Daoy (cell line): ENCODE measurements at regions not wholly inside any gene's neighbourhood (a gene's known extent, or its start where the extent isn't known, plus 50 kb on each side); places are given as distances from the start of the nearest gene placed in this dataset.

Source experiments
- DNase-seq: peaks from one replicate; pipeline ENCODE4 v3.0.0-alpha.2; 2015; ENCODE audit warnings: low read depth

GRCh38 chr7:49371771-49372170, 401.7 kb upstream of the VWC2 start:
- DNase-seq = no peak

GRCh38 chr7:49376817-49377375, 396.5 kb upstream of the VWC2 start:
- DNase-seq = no peak

- no peak for DNase-seq
These were observed 386.6 kb upstream of the VWC2 start for GRCh38 chr7:49386792-49387191.

GRCh38 chr7:49389871-49390479, 383.5 kb upstream of the VWC2 start:
- DNase-seq = no peak

- no peak for DNase-seq
These were observed 377.2 kb upstream of the VWC2 start for GRCh38 chr7:49396229-49396628.

- DNase-seq = no peak
These were observed 375.7 kb upstream of the VWC2 start for GRCh38 chr7:49397750-49398149.

- DNase-seq = no peak
These were observed 375.2 kb upstream of the VWC2 start for GRCh38 chr7:49398236-49398635.

GRCh38 chr7:49398746-49399145, 374.7 kb upstream of the VWC2 start:
- DNase-seq = peak; percentile 59

- DNase-seq = peak; percentile 16
These were observed 372.4 kb upstream of the VWC2 start for GRCh38 chr7:49400891-49401550.

- DNase-seq = no peak
These were observed 369.6 kb upstream of the VWC2 start for GRCh38 chr7:49403844-49404243.

GRCh38 chr7:49407205-49407604, 366.2 kb upstream of the VWC2 start:
- no peak for DNase-seq

- no peak for DNase-seq
These were observed 356.4 kb upstream of the VWC2 start for GRCh38 chr7:49417034-49417433.

- no peak for DNase-seq
These were observed 354.5 kb upstream of the VWC2 start for GRCh38 chr7:49418963-49419362.

GRCh38 chr7:49422564-49422963, 350.9 kb upstream of the VWC2 start:
- no peak for DNase-seq

GRCh38 chr7:49424109-49424508, 349.3 kb upstream of the VWC2 start:
- no peak for DNase-seq

- DNase-seq = no peak
These were observed 348.1 kb upstream of the VWC2 start for GRCh38 chr7:49425277-49425818.

- DNase-seq = no peak
These were observed 341.2 kb upstream of the VWC2 start for GRCh38 chr7:49432254-49432653.

- no peak for DNase-seq
These were observed 339.6 kb upstream of the VWC2 start for GRCh38 chr7:49433794-49434193.

- DNase-seq = no peak
These were observed 338.6 kb upstream of the VWC2 start for GRCh38 chr7:49434846-49435245.

GRCh38 chr7:49438281-49438680, 335.2 kb upstream of the VWC2 start:
- no peak for DNase-seq

- DNase-seq = no peak
These were observed 329.9 kb upstream of the VWC2 start for GRCh38 chr7:49443515-49443914.

GRCh38 chr7:49453486-49453885, 320.0 kb upstream of the VWC2 start:
- no peak for DNase-seq

- DNase-seq = no peak
These were observed 294.0 kb upstream of the VWC2 start for GRCh38 chr7:49479441-49479840.
